Kidney tubule cell (primary cell): ENCODE measurements at regions not wholly inside any gene's neighbourhood (a gene's known extent, or its start where the extent isn't known, plus 50 kb on each side); places are given as distances from the start of the nearest gene placed in this dataset.
A peak's percentile ranks its signal among the peaks of the same experiment; 100 is the strongest.
"Not testable (repeated sequence)": the region's sequence is repeated elsewhere in the genome, so short reads cannot be mapped to it uniquely, and the experiment has no call there.

Source experiments
- DNase-seq: peaks from one replicate; pipeline ENCODE4 v3.0.0-alpha.2; 2018; ENCODE audit warnings: low spot score

GRCh38 chr5:175347027-175347426, 97.0 kb downstream of the DRD1 start:
- DNase-seq, result peak; percentile 69

GRCh38 chr5:175344331-175345195, 99.4 kb downstream of the DRD1 start:
- peak; percentile 31 for DNase-seq

GRCh38 chr5:175343308-175343707, 100.7 kb downstream of the DRD1 start:
- DNase-seq, result no peak

- DNase-seq, result no peak
These were observed 103.8 kb downstream of the DRD1 start for GRCh38 chr5:175340180-175340579.

- no peak for DNase-seq
These were observed 106.3 kb downstream of the DRD1 start for GRCh38 chr5:175337680-175338079.

GRCh38 chr5:175336781-175337180, 107.2 kb downstream of the DRD1 start:
- DNase-seq, result no peak

GRCh38 chr5:175335691-175336090, 108.3 kb downstream of the DRD1 start:
- peak; percentile 27 for DNase-seq

- DNase-seq, result not testable (repeated sequence)
These were observed 112.6 kb downstream of the DRD1 start for GRCh38 chr5:175331173-175332036.

GRCh38 chr5:175329976-175330375, 114.0 kb downstream of the DRD1 start:
- DNase-seq, result no peak

GRCh38 chr5:175328687-175329086, 115.3 kb downstream of the DRD1 start:
- DNase-seq, result no peak

- DNase-seq, result no peak
These were observed 115.8 kb downstream of the DRD1 start for GRCh38 chr5:175328176-175328575.

- peak; percentile 59 for DNase-seq
These were observed 118.3 kb downstream of the DRD1 start for GRCh38 chr5:175325681-175326080.

GRCh38 chr5:175321927-175322532, 122.0 kb downstream of the DRD1 start:
- peak; percentile 41 for DNase-seq

GRCh38 chr5:175319199-175319598, 124.8 kb downstream of the DRD1 start:
- DNase-seq, result no peak

GRCh38 chr5:175317872-175318271, 126.1 kb downstream of the DRD1 start:
- no peak for DNase-seq

GRCh38 chr5:175309218-175309810, 134.7 kb downstream of the DRD1 start:
- DNase-seq, result no peak

- no peak for DNase-seq
These were observed 135.3 kb downstream of the DRD1 start for GRCh38 chr5:175308701-175309100.

- DNase-seq, result no peak
These were observed 137.6 kb downstream of the DRD1 start for GRCh38 chr5:175306381-175306780.

- no peak for DNase-seq
These were observed 138.7 kb downstream of the DRD1 start for GRCh38 chr5:175305251-175305650.

GRCh38 chr5:175290379-175290778, 153.6 kb downstream of the DRD1 start:
- DNase-seq, result no peak

GRCh38 chr5:175288048-175288621, 155.8 kb downstream of the DRD1 start:
- peak; percentile 90 for DNase-seq

GRCh38 chr5:175286981-175287380, 157.0 kb downstream of the DRD1 start:
- no peak for DNase-seq
